ENCODE measurements at regions not wholly inside any gene's neighbourhood (a gene's known extent, or its start where the extent isn't known, plus 50 kb on each side); places are given as distances from the start of the nearest gene placed in this dataset.
"Not testable (repeated sequence)": the region's sequence is repeated elsewhere in the genome, so short reads cannot be mapped to it uniquely, and the experiment has no call there.

DNA sequence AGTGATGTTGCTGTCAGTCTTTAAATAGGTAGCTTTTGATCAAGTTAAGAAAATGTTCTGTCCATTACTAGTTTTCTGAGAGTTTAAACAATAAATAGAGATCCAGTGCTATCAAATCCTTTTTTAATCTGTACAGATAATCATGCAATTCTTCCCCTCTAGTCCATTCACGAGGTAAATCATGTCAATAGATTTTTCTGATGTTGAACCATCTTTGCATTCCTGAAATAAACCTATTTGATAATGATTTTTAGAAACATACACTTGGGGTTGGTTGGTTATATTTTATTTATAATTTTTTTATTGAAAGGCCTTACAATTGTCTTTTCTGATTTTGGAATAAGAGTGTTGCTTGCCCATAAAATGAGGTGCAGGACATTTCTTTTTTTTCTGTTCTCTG lies 95.0 kb downstream of the FAM53A start:
- no peak for DNase-seq (ENCODE audit: extremely low read depth, low read depth)

DNA sequence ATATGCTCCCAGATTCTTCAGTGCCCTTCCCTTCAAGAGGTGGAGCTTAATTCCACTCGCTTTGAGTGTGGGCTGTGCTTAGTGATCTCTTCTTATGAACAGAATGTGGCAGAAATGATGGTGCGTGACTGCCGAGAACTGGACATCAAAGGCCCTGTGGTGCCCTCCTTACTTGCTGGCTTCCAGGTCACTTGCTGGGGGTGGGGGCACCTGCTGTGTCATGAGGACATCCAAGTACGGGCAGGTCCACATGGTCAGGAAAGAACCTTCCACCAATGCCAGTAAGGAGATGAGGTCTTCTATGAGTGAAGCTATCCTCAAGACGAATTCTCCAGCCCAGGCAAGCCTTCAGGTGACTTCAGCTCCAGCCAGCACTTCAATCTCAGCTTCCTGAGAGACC lies 95.8 kb downstream of the FAM53A start:
- no peak for DNase-seq (ENCODE audit: extremely low read depth, low read depth)

DNA sequence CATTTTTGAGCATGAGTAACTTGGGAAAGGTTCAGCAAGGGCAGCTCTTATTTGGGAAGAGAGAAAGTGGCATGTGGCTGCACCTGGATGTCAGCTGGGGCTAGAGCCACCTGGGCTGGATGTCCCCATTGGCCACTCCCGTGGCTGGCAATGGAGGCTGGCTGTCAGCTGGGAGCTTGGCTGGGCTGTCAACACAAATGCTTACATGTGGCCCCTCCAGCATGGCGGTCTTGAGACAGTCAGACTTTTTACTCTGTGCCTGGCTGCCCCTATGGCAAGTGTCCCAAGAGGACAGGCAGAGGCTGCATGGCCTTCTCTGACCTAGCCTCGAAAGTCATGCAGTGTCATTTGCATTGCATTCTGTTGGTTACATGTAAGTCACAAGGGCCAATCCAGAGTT lies 99.6 kb downstream of the FAM53A start:
- DNase-seq (ENCODE audit: extremely low read depth, low read depth): no peak

DNA sequence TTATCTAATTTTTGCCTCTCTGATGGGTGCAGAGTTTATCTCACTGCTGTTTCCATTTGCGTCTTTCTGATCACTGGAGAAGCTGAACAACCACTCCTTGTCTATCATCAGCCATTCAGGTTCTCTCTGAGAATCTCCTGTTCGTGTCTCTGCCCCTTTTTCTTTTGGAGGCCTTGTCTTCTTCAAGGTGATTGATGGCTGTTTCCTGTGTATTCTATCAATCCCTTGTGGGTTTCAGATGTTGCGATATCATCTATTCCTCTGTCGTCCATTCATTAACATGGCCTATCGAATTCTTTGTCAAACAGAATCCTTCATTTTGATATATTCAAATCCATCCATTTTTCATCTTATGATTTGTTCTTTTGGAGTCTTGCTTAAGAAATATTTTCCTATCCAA lies 100.3 kb downstream of the FAM53A start:
- DNase-seq (ENCODE audit: extremely low read depth, low read depth): no peak

DNA sequence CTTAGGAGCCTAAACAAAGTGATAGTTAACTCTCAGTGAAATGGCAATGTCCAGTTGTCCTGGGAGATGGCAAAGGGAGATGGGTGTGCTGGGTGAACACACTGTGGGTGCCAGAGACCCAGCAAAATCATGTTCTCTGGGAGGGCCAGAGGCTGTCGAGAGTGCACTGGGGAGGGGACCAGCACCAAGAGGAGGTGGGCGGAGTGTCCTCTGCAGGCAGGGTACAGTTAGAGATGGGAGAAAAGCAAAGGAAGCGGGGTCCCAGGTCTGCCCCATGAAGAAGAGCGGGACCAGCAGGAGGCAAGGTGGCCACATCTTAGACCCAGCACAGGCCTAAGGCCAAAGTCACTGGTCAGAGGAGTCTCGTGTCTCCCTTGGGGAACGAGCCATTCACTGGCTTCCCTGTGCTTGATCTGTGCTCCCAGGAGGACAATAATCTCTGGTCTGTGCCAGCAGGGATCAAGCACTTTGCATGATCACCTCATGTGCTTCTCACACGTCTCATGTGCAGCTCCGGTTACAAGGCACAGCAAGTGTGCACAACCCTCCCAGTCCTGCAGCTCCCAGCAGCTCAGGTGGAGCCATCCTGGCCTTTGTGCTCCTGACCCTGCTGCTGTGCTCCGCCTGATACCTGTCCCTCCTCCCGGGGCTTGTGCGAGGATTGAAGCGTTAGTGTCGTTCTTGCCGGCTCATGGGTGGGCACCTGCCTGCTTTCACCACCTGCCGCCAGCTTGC lies 100.9 kb downstream of the FAM53A start:
- DNase-seq (ENCODE audit: extremely low read depth, low read depth): no peak

DNA sequence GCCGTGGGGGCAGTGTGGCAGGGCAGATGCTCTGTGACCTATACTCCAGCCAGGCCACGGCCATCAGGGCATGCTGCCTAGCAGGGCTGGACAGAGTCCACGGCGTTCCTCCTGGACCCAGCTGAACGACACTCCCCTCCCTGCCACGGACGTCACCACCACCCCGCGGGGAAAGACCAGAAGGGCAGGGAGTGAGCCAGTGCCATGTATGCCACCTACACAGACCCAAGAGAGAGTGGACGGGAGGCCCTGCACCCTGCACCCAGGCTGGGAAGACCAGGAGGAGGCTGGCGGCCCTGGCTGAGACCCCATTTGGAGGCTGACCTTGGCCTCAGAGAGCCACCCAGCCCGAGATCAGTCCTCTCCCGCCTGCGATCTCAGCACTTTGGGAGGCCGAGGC lies 101.9 kb downstream of the FAM53A start:
- DNase-seq (ENCODE audit: extremely low read depth, low read depth): no peak

DNA sequence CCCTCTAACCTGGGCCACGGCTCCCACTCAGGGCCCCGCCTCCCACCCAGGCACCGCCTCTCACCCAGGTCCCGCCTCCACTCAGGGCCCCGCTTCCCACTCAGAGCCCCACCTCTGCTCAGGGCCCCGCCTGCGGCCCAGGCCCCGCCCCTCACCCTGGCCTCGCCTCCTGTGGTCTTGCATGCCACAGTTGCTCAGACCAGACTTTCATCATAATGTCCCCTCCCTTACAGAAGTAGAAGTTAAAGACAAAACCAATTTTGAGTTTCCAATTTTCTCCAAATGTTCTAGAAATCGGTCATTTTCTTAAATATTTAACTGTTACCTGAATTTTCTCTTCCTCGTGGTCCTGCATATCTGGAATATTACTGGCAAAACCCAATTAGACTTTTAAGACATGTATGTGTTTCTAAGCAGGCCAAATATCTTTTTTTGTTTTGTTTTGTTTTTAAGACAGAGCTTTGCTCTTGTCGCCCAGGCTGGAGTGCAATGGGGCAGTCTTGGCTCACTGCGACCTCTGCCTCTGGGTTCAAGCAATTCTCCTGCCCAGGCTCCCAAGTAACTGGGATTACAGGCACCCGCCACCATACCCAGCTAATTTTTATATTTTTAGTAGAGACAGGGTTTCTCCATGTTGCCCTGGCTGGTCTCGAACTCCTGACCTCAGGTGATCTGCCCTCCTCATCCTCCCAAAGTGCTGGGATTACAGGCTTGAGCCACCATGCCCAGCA lies 102.8 kb downstream of the FAM53A start:
- peak; percentile 84 for DNase-seq (ENCODE audit: extremely low read depth, low read depth)

DNA sequence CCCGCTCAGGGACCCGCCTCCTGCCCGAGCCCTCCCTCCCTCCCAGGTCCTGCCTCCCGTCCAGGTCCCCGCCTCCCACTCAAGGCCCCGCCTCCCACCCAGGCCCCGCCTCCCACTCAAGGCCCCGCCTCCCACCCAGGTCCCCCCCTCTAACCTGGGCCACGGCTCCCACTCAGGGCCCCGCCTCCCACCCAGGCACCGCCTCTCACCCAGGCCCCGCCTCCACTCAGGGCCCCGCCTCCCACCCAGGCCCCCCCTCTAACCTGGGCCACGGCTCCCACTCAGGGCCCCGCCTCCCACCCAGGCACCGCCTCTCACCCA lies 103.5 kb downstream of the FAM53A start:
- not testable (repeated sequence) for DNase-seq (ENCODE audit: extremely low read depth, low read depth)

DNA sequence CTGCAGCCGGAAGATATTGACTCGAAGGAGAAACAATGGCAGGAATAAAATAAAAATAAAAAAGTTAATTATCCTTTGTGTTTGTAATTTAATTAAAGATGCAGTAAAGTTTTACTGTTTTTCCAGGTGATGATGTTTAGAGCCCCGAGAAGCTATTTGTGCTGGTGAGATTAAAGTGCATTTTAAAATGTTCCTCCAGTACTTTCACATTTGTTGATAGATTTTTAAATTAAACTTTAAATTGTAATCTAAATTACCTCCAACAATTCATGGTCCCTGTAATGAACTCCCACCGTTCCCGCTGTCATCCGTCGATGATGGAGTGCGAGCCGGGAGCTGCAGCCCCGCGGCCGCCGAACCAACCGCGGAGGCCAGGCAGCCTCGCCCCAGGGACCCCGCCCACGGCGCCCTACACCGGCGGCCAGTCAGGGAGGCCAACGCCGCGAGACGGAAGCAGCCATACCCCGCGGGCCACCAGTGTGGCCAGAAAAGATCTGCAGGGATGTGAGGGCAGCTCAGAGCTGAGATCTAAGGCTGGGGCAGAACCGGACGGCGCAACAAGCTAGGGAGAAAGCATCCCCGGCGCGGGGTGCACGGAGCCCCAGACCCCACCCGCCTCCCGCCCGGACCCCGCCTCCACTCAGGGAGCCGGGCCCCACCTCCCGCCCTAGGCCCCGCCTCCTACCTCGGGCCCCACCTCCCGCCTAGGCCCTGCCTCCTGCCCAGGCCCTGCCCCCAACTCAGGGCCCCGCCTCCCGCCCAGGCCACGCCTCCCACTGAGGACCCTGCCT lies 104.0 kb downstream of the FAM53A start:
- peak; percentile 91 for DNase-seq (ENCODE audit: extremely low read depth, low read depth)

DNA sequence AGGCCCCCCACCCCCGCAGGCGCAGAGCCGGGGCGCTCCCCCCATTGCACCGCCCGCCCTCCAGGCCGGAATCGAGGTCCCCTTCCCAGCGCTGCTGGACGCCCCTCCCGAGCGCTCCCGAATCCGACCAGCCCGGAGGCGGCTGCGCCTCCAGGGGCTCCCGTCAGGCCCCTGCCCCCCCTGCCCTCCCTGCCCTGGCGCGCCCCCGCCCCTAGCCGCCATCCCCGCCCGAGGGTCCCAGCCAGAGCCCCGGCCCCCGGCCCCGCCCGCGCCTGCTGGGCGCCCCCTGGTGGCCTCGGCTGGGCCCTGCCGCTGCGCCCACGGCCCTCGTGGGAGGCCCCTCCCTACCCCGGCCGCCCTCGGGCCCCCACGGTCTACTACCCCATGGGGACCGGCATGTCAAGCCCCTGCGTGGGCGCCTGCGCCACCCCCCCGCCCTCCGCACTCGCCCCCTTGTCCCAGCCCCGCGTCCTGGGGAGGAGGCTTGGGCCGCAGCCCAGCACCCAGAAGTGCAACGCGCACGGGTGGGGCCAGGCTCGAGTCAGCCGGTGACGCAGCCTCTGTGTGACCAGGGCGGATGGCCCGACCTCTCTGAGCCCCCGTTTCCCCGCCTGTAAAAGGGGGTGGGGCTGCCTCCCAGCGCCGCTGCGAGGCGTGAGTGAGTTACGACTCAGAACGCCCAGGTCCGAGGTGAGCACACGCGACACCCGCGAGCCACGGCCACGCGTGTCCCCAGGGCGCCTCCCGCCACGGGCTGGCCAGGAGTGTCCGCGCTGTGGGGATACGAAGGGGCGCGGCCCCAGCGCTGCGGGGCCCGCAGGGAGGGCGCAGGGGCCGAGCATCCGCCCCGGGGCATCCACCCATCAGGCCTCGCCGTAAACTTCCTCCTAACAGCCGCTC lies 104.9 kb downstream of the FAM53A start:
- DNase-seq (ENCODE audit: extremely low read depth, low read depth): peak; percentile 78

DNA sequence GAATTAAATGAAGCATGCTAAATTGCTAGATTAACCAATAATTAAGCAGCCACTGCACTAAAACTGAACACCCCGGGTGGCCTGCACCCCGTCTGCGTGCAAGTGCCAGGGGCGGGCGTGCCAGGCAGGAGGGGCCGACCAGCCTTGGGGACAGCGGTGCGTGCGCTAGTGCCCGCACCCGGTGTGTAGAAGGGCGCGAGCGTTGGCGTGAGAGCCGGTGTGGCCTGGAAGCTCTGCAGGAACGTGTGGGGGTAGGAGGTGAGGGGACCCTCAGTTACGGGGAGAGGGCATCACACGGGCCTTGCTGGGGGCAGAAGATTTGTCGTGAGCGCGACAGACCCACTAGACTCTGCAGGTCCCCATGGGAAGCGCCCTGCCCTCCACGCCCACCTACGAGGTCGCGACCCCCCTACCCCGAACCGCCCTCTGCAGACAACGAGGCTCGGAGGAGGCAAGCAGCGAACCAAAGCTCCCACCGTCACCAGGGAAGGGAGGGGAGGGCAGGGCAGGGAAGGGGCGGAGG lies 105.8 kb downstream of the FAM53A start:
- DNase-seq (ENCODE audit: extremely low read depth, low read depth): no peak

DNA sequence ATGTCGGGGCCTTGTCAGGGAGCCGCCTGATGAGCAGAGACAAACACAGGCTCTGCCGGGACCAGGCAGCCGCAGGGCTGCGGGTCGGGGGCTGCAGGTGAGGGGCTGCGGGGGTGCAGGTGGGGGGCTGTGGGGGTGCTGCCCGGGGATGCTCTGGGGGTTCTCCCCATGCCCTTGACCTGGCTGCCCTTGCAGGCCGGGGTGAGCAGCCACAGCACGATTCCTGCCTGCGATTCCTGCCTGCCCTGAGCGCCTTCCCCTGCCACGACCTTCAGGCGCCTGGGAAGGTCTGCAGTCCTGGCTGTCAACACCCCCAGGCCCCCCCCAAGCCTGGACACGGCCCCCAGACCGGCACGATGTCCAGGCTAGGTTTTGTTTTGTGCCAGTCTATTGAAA lies 106.3 kb downstream of the FAM53A start:
- DNase-seq (ENCODE audit: extremely low read depth, low read depth): no peak

DNA sequence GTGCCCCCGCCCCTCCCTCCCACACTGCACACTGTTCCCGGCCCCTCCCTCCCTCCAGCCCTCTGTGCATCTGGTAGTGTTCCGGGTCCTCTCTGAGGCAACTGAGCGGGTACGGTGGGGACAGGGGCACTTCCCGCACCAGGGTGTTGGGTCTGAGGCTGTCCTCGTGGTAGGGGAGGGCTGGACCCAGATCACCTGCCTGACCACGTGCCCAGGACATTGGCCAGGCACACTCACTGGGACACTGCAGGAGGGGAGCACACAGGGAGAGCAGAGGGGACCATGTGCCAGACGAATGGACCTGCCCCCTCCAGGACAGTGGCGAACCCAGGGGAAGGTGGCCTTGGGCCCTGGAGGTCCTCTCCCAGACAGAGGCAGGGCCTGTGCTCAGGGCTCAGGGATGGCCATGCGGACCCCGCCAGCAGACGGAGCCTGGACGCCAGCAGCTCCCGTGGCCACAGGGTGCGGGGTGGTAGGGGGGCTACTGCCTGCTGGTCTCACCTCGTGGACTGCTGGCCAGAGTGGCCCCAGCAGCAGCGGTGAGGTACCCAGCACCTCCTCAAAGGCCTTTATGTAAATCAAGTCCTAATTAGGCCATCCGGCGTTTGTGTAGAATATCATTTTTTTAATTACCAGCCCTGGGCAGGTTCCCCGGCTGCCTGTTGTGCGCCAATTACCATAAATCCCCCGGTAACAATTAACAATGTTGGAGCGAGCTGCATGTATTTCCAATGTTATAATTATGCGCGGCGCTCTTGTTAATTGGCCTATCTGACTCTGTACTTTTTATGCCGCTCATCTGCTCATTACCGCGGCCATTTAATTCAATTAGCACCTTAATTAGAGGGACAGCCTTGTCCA lies 106.9 kb downstream of the FAM53A start:
- no peak for DNase-seq (ENCODE audit: extremely low read depth, low read depth)

DNA sequence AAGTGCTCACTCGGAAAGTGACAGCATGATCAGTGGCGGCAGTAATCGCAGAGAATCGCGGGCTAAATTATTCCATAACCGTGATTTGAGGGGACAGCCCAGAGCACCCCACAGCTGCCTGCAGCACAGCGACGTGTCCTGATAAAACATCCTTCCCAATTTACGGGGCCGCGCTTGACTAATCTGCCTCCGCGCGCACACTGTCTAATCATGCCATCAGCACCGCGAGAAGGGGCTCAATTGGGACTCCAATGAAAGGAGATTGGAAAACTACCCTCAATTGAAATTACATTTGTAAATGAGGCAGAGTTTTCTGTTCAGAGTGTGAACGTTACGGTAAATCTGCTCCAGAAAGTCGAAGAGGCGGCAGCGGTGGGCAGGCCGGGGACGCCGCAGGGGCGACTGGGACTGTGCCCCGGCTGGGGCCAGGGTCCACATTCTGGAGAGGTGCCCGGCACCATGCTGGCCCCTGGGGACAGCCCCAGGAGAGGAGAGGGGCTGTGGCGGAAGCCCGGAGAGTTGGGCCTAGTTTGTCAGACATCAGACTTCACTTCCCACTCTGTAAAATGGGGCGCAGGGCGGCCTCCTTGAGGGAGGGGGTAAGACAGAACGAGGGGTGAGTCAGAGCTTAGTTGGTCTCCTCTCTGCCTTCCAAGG lies 107.7 kb downstream of the FAM53A start:
- no peak for DNase-seq (ENCODE audit: extremely low read depth, low read depth)

DNA sequence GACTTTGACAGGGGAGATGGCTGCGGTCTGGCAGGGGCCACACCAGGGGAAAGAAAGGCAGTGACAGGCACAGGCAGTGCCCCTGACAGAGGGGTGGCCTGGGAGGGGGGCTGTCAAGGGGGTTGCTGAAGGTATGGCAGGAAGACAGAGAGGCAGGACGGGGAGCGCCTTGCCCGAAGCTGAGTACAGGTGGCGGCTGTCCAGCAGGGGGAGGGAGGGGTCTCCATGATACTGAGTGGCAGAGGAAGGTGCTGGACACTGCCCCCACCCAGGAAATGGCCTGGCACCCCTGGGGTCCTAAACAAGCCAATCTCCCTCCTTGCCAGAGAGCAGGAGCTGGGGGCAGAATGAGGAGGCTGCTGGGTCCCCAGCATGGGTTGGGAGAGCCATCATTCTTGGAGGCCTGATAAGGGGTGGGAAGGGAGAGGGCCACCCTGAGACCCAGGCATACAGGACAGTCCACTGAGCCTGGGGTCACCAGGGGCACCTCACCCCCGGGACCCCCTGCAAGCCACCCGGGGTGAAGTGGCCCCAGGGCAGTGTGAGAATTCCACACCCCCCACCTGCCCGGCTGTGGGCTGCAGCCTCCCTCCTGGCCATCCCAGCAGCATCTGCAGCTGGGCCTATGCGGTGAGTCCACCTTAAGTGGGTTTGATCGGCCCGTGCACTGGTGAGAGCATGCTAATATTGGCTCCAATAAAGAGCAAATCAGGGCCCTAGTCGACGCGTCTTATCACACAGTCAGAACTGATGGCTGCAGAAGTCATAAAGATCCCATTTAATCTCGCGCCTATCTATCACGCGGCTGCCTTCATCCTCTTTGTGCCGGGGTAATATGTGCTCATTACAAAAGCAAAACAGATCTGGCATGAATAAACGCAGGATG lies 108.5 kb downstream of the FAM53A start:
- DNase-seq (ENCODE audit: extremely low read depth, low read depth): no peak

DNA sequence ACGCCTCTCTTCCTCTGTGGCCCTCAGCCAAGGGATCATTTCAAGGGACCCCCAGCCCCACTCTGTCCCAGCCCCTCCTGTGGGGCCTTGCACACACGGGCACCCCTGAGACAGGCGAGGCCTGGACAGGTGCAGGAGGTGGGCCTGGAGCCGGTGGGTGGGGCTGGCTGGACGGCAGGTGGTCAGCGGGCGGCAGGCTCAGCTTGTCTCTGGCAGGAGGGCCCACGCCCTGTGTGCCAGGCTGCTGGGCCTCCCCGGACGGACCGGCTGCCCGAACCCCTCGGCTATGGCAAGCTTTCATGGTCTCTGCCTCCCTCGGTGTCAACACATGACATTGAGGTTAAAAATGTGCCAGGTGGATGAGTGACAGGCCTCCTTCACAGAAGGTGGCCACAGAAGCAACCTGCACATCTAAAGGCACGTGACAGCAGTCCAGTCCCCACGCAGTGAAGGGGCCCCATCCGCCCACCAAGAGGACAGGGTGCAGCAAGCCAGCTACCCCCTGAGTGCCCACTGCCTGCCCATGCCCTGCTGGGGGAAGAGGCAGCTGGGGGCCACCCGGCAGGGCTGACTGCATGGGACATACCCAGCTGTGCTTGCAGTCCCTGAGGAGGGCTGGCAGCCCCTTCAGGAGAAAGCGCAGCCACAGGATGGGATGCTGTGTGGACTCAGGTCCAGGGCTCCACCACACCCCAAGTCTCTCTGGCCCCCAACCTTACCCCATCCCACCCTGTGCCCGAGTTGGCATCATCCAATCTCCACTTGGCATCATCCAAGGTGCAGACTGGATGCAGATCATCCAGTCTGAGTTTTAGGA lies 109.3 kb downstream of the FAM53A start:
- no peak for DNase-seq (ENCODE audit: extremely low read depth, low read depth)

DNA sequence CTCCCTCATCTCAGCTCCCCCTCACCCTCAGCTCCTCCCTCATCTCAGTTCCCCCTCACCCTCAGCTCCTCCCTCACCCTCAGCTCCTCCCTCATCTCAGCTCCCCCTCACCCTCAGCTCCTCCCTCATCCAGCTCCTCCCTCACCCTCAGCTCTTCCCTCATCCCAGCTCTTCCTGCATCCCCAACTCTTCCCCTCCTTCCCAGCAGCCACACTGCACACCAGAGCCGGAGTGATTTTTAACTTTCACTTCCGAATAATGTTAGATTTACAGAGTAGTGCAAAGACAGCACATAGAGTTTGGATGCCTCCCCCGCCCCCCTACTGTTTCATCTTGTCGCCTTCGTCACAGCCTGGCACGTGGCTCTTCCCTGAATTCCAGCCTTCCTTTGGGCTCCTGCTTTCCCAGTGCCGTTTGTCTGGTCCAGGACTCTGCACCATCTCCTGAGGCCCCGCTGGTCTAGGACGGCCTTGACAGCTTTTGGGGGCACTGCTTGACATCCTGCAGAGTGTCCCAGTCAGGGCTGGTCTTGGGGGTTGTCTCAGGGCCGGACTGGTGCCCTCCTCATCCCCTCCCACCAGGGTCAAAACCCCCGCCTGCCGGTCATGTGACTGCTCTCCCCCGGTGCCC lies 110.2 kb downstream of the FAM53A start:
- DNase-seq (ENCODE audit: extremely low read depth, low read depth): no peak
